SH-SY5Y (cell line): ENCODE measurements at regions not wholly inside any gene's neighbourhood (a gene's known extent, or its start where the extent isn't known, plus 50 kb on each side); places are given as distances from the start of the nearest gene placed in this dataset.

Experiments used
- GATA2 ChIP-seq: IDR thresholded peaks from 2 replicates; pipeline ENCODE4 v1.6.1; 2011; ENCODE audit warnings: mild to moderate bottlenecking, low read depth, low read length
- GATA3 ChIP-seq: IDR thresholded peaks from 2 replicates; pipeline ENCODE4 v1.6.1; 2011; ENCODE audit warnings: low read depth, mild to moderate bottlenecking, low read length, moderate library complexity

DNA sequence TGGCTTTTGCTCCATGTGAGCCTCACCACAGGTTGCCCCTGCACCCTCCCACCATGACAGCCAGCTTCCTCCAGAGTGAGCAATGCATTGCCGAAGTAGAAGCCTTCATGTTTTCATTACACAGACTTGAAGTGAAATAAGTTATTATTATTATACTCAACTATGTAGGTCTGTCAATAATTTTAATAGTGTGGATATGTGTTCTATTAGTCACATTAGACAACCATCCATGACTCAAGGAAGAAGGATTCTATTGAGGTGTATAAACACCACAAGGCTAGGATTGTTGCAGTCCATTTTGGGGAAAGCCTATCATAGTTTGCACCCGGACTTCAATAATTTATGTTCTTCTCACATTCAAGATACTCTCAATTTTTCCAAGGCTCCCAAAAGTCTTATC is 369.5 kb downstream of the TAF11L14 start:
- no peak for TF ChIP-seq GATA2
- TF ChIP-seq GATA3 = no peak
